ENCODE measurements at regions not wholly inside any gene's neighbourhood (a gene's known extent, or its start where the extent isn't known, plus 50 kb on each side); places are given as distances from the start of the nearest gene placed in this dataset.

DNA sequence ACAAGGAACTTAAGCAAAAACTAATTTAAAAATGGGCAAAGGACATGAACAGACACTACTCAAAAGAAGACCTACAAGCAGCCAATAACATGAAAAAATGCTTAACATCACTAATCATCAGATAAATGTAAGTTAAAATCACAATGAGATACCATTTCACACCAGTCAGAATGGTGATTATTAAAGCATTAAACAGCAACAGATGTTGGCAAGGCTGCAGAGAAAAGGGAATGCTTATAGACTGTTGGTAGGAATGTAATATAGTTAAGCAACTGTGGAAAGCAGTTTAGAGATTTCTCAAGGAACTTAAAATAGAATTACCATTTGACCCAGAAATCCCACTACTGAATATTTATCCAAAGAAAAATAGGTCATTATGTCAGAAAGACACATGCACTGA lies 482.2 kb downstream of the SQOR start:
- Histone ChIP-seq H3K36me3 (ENCODE audit: control insufficient read depth in 2 of 4, insufficient read depth in 4 of 4, low read length in 3 of 4) (no peaks in the 10 kb centered on the region), H4K20me1 (replicated peaks in 1 of 2; ENCODE audit: control insufficient read depth in 1 of 2, insufficient read depth in 2 of 2, low read length in 2 of 2) (no peaks in the 10 kb centered on the region), H3K56ac (replicated peaks; ENCODE audit: insufficient read length, low read depth, low read length) (no peak overlapping the region), H4K91ac (replicated peaks; ENCODE audit: insufficient read length, low read length) (no peak overlapping the region), H3K9ac (replicated peaks in 1 of 4; ENCODE audit: extremely low read depth in 1 of 4, low read depth in 3 of 4, low read length in 3 of 4) (no peak overlapping the region), H3K9me3 (ENCODE audit: insufficient read depth in 2 of 2, low read depth in 1 of 2, low read length in 1 of 2) (no peaks in the 10 kb centered on the region), H4K8ac (ENCODE audit: extremely low read depth, insufficient read depth, low read length) (no peak overlapping the region), H3K79me1 (ENCODE audit: low read depth, low read length) (no peaks in the 10 kb centered on the region), H4K5ac (ENCODE audit: insufficient read length, low read depth, low read length) (no peak overlapping the region), H2BK120ac (replicated peaks; ENCODE audit: low read depth, low read length) (no peak overlapping the region), H3K23ac (ENCODE audit: insufficient read length) (no peak overlapping the region), H2BK20ac (ENCODE audit: low read length) (no peak overlapping the region), H3K4ac (replicated peaks; ENCODE audit: insufficient read length, low read depth, low read length) (no peak overlapping the region), H3K27me3 (replicated peaks in 1 of 4; ENCODE audit: control insufficient read depth in 3 of 4, extremely low read depth in 1 of 4, insufficient read depth in 3 of 4, low read length in 3 of 4) (no peaks in the 10 kb centered on the region), H3K4me2 (ENCODE audit: insufficient read depth in 1 of 2, low read depth in 2 of 2, low read length in 2 of 2) (no peak overlapping the region), H2AFZ (ENCODE audit: low read length) (no peak overlapping the region), H3K18ac (ENCODE audit: extremely low read depth, low read length) (no peak overlapping the region), H2BK12ac (ENCODE audit: low read depth, low read length) (no peak overlapping the region), H2BK5ac (ENCODE audit: low read depth, low read length) (no peak overlapping the region), H3K14ac (ENCODE audit: insufficient read length) (no peak overlapping the region), H2AK5ac (ENCODE audit: low read depth, low read length) (no peak overlapping the region), H3K79me2 (ENCODE audit: control insufficient read depth in 1 of 2, insufficient read depth in 2 of 2, low read length in 2 of 2) (no peaks in the 10 kb centered on the region), H2BK15ac (ENCODE audit: low read length) (no peak overlapping the region), H3K4me1 (replicated peaks in 1 of 4; ENCODE audit: control insufficient read depth in 3 of 4, insufficient read depth in 4 of 4, low read length in 3 of 4) (no peaks in the 10 kb centered on the region), H3K23me2 (ENCODE audit: low read depth, low read length) (no peaks in the 10 kb centered on the region), H3K27ac (ENCODE audit: low read depth, low read length) (no peak overlapping the region), H3K4me3 (ENCODE audit: extremely low read depth in 1 of 4, insufficient read depth in 2 of 4, low read depth in 3 of 4, low read length in 4 of 4) (no peak overlapping the region)
- DNase-seq (ENCODE audit: low read depth in 1 of 2, low spot score in 2 of 2) (no peak), FAIRE-seq (no peak)
- ChIA-PET CTCF (ENCODE audit: partially characterized antibody) (no interaction called here), POLR2A (ENCODE audit: partially characterized antibody) (no interaction called here)
- TF ChIP-seq NRF1 (IDR thresholded peaks at IDR 0.05; ENCODE audit: low read depth, low read length) (no peak), JUND (IDR thresholded peaks at IDR 0.05; ENCODE audit: low read length) (no peak), EGR1 (IDR thresholded peaks at IDR 0.05; ENCODE audit: borderline replicate concordance, low read depth, low read length) (no peak), CHD1 (IDR thresholded peaks at IDR 0.05; ENCODE audit: low read depth, low read length) (no peak), RNF2 (IDR thresholded peaks at IDR 0.05; ENCODE audit: borderline replicate concordance, low read depth, low read length, missing control alignments, poor library complexity, severe bottlenecking) (no peak), SIX5 (IDR thresholded peaks at IDR 0.05; ENCODE audit: low read depth, low read length) (no peak), GTF2F1 (IDR thresholded peaks at IDR 0.05; ENCODE audit: borderline replicate concordance, low read depth, low read length) (no peak), GABPA (IDR thresholded peaks at IDR 0.05; ENCODE audit: borderline replicate concordance, insufficient read depth, low read length) (no peak), SAP30 (IDR thresholded peaks at IDR 0.05; ENCODE audit: insufficient read depth, insufficient replicate concordance, low read length) (no peak)
- TF ChIP-seq, protein P1, sequence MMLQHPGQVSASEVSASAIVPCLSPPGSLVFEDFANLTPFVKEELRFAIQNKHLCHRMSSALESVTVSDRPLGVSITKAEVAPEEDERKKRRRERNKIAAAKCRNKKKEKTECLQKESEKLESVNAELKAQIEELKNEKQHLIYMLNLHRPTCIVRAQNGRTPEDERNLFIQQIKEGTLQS (IDR thresholded peaks at IDR 0.05; ENCODE audit: insufficient read depth, low read depth, low read length) = no peak

Measured in H1 (cell line).